HEK293 (cell line): ENCODE measurements at regions not wholly inside any gene's neighbourhood (a gene's known extent, or its start where the extent isn't known, plus 50 kb on each side); places are given as distances from the start of the nearest gene placed in this dataset.

Source experiments
- CTCF ChIA-PET: fragments of 350-600 bp; formaldehyde crosslinking; extraction: SDS; loops from one replicate; lab custom pipeline; 2021; ENCODE audit warnings: antibody characterized with exemption; lab: Yijun Ruan, JAX
- POLR2A ChIA-PET: fragments of 300-600 bp; formaldehyde crosslinking; extraction: SDS; loops from one replicate; lab custom pipeline; 2020; ENCODE audit warnings: antibody characterized with exemption, inconsistent platforms; lab: Yijun Ruan, JAX
- H3K27ac ChIP-seq: fragments of 200-500 bp; sonication (Bioruptor generic); 2 replicates; pipeline ENCODE4 v1.5.1; 2014; ENCODE audit warnings: low read depth, low read length, control low read depth, inconsistent platforms; ENCODE audit errors: extremely low read depth
- H3K36me3 ChIP-seq, 2 experiments: fragments of 200-500 bp in 1 of 2; sonication (Bioruptor generic) in 1 of 2; 1 replicate in 1 of 2; 2 replicates in 1 of 2; pipeline ENCODE4 v1.5.1; 2014 to 2017; ENCODE audit warnings: inconsistent platforms in 2 of 2, low read length in 2 of 2; ENCODE audit not compliant: control insufficient read depth in 2 of 2, insufficient read depth in 1 of 2
- H3K4me1 ChIP-seq: fragments of 200-500 bp; sonication (Bioruptor generic); 2 replicates; pipeline ENCODE4 v1.5.1; 2014; ENCODE audit warnings: mild to moderate bottlenecking, low read length, inconsistent platforms; ENCODE audit not compliant: control insufficient read depth, insufficient read depth
- H3K4me3 ChIP-seq: 2 replicates; pipeline ENCODE4 v1.5.1; 2011; ENCODE audit warnings: low read depth, mild to moderate bottlenecking, control low read depth, low read length, moderate library complexity
- H3K9me3 ChIP-seq: fragments of 200-500 bp; sonication (Bioruptor generic); 2 replicates; pipeline ENCODE4 v1.5.1; 2014; ENCODE audit warnings: low read depth, low read length, inconsistent platforms; ENCODE audit not compliant: control insufficient read depth, insufficient read depth
- AEBP2 ChIP-seq: fragments of 450-650 bp; formaldehyde crosslinking; IDR thresholded peaks from 2 replicates; pipeline ENCODE4 v1.5.1; 2016; ENCODE audit warnings: missing biosample characterization, missing genetic modification characterization, borderline replicate concordance
- ATF2 ChIP-seq: fragments of 450-650 bp; formaldehyde crosslinking; IDR thresholded peaks from 2 replicates; pipeline ENCODE4 v1.5.1; 2016; ENCODE audit warnings: missing biosample characterization, missing genetic modification characterization, low read depth
- CTCF ChIP-seq: fragments of 450-650 bp; formaldehyde crosslinking; IDR thresholded peaks from 2 replicates; pipeline ENCODE4 v1.5.1; 2016; ENCODE audit warnings: missing biosample characterization, missing genetic modification characterization
- ELK4 ChIP-seq: IDR thresholded peaks from 2 replicates; pipeline ENCODE4 v1.6.1; 2011; ENCODE audit warnings: mild to moderate bottlenecking, low read depth, low read length, borderline replicate concordance
- GFI1B ChIP-seq: fragments of 450-650 bp; formaldehyde crosslinking; IDR thresholded peaks from 2 replicates; pipeline ENCODE4 v1.5.1; 2016; ENCODE audit warnings: missing biosample characterization, missing genetic modification characterization
- SALL2 ChIP-seq: fragments of 450-650 bp; formaldehyde crosslinking; IDR thresholded peaks from 2 replicates; pipeline ENCODE4 v1.5.0; 2017; ENCODE audit warnings: missing biosample characterization, mild to moderate bottlenecking, missing genetic modification characterization, borderline replicate concordance
- SCRT1 ChIP-seq: fragments of 450-650 bp; formaldehyde crosslinking; IDR thresholded peaks from 2 replicates; pipeline ENCODE4 v1.5.1; 2016; ENCODE audit warnings: missing biosample characterization, missing genetic modification characterization, borderline replicate concordance
- ZBTB21 ChIP-seq: fragments of 450-650 bp; formaldehyde crosslinking; IDR thresholded peaks from 2 replicates; pipeline ENCODE4 v1.5.1; 2017; ENCODE audit warnings: missing biosample characterization, missing genetic modification characterization
- ZFHX2 ChIP-seq: fragments of 450-650 bp; formaldehyde crosslinking; conservative IDR thresholded peaks from 2 replicates; pipeline ENCODE4 v1.5.1; 2016; ENCODE audit warnings: missing biosample characterization, missing genetic modification characterization
- ZFP37 ChIP-seq: fragments of 450-650 bp; formaldehyde crosslinking; IDR thresholded peaks from 2 replicates; pipeline ENCODE4 v1.5.1; 2016; ENCODE audit warnings: missing biosample characterization, missing genetic modification characterization
- ZFP41 ChIP-seq: fragments of 450-650 bp; formaldehyde crosslinking; IDR thresholded peaks from 2 replicates; pipeline ENCODE4 v1.5.1; 2016; ENCODE audit warnings: missing biosample characterization, missing genetic modification characterization, borderline replicate concordance
- ZNF146 ChIP-seq: fragments of 450-650 bp; formaldehyde crosslinking; IDR thresholded peaks from 2 replicates; pipeline ENCODE4 v1.5.1; 2016; ENCODE audit warnings: missing biosample characterization, missing genetic modification characterization
- ZNF155 ChIP-seq: fragments of 450-650 bp; formaldehyde crosslinking; IDR thresholded peaks from 2 replicates; pipeline ENCODE4 v1.5.1; 2016; ENCODE audit warnings: missing biosample characterization, missing genetic modification characterization
- ZNF16 ChIP-seq: fragments of 450-650 bp; formaldehyde crosslinking; IDR thresholded peaks from 2 replicates; pipeline ENCODE4 v1.5.1; 2016; ENCODE audit warnings: low read depth, missing biosample characterization, missing genetic modification characterization
- ZNF214 ChIP-seq: fragments of 450-650 bp; formaldehyde crosslinking; IDR thresholded peaks from 2 replicates; pipeline ENCODE4 v1.5.1; 2017; ENCODE audit warnings: missing biosample characterization, mild to moderate bottlenecking, missing genetic modification characterization, borderline replicate concordance
- ZNF221 ChIP-seq: fragments of 450-650 bp; formaldehyde crosslinking; IDR thresholded peaks from 2 replicates; pipeline ENCODE4 v1.5.1; 2017; ENCODE audit warnings: missing biosample characterization, missing genetic modification characterization, borderline replicate concordance
- ZNF248 ChIP-seq: fragments of 450-650 bp; formaldehyde crosslinking; IDR thresholded peaks from 2 replicates; pipeline ENCODE4 v1.5.1; 2017; ENCODE audit warnings: missing biosample characterization, missing genetic modification characterization
- ZNF341 ChIP-seq: fragments of 450-650 bp; formaldehyde crosslinking; IDR thresholded peaks from 2 replicates; pipeline ENCODE4; 2016; ENCODE audit warnings: low read depth, missing biosample characterization, missing genetic modification characterization
- ZNF350 ChIP-seq: fragments of 450-650 bp; formaldehyde crosslinking; IDR thresholded peaks from 2 replicates; pipeline ENCODE4 v1.5.0; 2017; ENCODE audit warnings: missing biosample characterization, mild to moderate bottlenecking, missing genetic modification characterization
- ZNF354C ChIP-seq: fragments of 450-650 bp; formaldehyde crosslinking; IDR thresholded peaks from 2 replicates; pipeline ENCODE4 v1.5.1; 2016; ENCODE audit warnings: missing biosample characterization, missing genetic modification characterization, low read depth, borderline replicate concordance
- ZNF449 ChIP-seq: fragments of 450-650 bp; formaldehyde crosslinking; IDR thresholded peaks from 2 replicates; pipeline ENCODE4 v1.5.1; 2017; ENCODE audit warnings: missing biosample characterization, mild to moderate bottlenecking, missing genetic modification characterization, moderate library complexity
- ZNF571 ChIP-seq: fragments of 450-650 bp; formaldehyde crosslinking; IDR thresholded peaks from 2 replicates; pipeline ENCODE4 v1.5.0; 2017; ENCODE audit warnings: missing biosample characterization, missing genetic modification characterization
- ZNF580 ChIP-seq: fragments of 450-650 bp; formaldehyde crosslinking; IDR thresholded peaks from 2 replicates; pipeline ENCODE4 v1.5.1; 2016; ENCODE audit warnings: missing biosample characterization, missing genetic modification characterization
- ZNF585B ChIP-seq: fragments of 450-650 bp; formaldehyde crosslinking; IDR thresholded peaks from 2 replicates; pipeline ENCODE4 v1.5.1; 2016; ENCODE audit warnings: missing biosample characterization, missing genetic modification characterization
- ZNF701 ChIP-seq: fragments of 450-650 bp; formaldehyde crosslinking; IDR thresholded peaks from 2 replicates; pipeline ENCODE4 v1.5.1; 2016; ENCODE audit warnings: missing biosample characterization, missing genetic modification characterization
- ZNF776 ChIP-seq: fragments of 450-650 bp; formaldehyde crosslinking; IDR thresholded peaks from 2 replicates; pipeline ENCODE4 v1.5.0; 2017; ENCODE audit warnings: missing biosample characterization, missing genetic modification characterization, borderline replicate concordance

GRCh38 chr3:110157221-110157620, 819.9 kb upstream of the DPPA4 start:
- H3K27ac ChIP-seq, result no peak overlapping the region
- POLR2A ChIA-PET, result no interaction called here
- CTCF ChIA-PET, result no interaction called here
- no peaks in the 10 kb centered on the region for H3K36me3 ChIP-seq
- no peak overlapping the region for H3K4me3 ChIP-seq
- no peaks in the 10 kb centered on the region for H3K4me1 ChIP-seq
- TF ChIP-seq ZNF214 (tag by site-specific recombination) (no peak), ATF2 (tag by site-specific recombination) (no peak), GFI1B (tag by site-specific recombination) (no peak), SALL2 (no peak), ZNF571 (tag by site-specific recombination) (no peak), ZNF146 (tag by site-specific recombination) (no peak), SCRT1 (tag by site-specific recombination) (no peak), ZNF580 (tag by site-specific recombination) (no peak), ZNF221 (tag by site-specific recombination) (no peak), ZNF776 (tag by site-specific recombination) (no peak), ZFP41 (tag by site-specific recombination) (no peak), ZNF701 (no peak), ZNF155 (no peak), ZNF341 (no peak), CTCF (tag by site-specific recombination) (no peak)
- H3K9me3 ChIP-seq, result no peaks in the 10 kb centered on the region

- H3K9me3 ChIP-seq, result no peaks in the 10 kb centered on the region
- CTCF ChIA-PET, result no interaction called here
- H3K36me3 ChIP-seq, result no peaks in the 10 kb centered on the region
- no peak overlapping the region for H3K27ac ChIP-seq
- no peak overlapping the region for H3K4me3 ChIP-seq
- no peaks in the 10 kb centered on the region for H3K4me1 ChIP-seq
- POLR2A ChIA-PET, result no interaction called here
- TF ChIP-seq ZFP37 (tag by site-specific recombination) (no peak), ZNF16 (tag by site-specific recombination) (no peak), ZFHX2 (tag by site-specific recombination) (no peak), ZNF585B (tag by site-specific recombination) (no peak), ZNF248 (tag by site-specific recombination) (no peak), ELK4 (no peak), GFI1B (tag by site-specific recombination) (no peak), ZNF350 (tag by site-specific recombination) (no peak), ZBTB21 (tag by site-specific recombination) (no peak), ZNF354C (tag by site-specific recombination) (no peak), ZNF449 (tag by site-specific recombination) (no peak), AEBP2 (tag by site-specific recombination) (no peak), ZNF146 (tag by site-specific recombination) (no peak)
These were observed 827.5 kb upstream of the DPPA4 start for GRCh38 chr3:110164632-110165369.
